Neutrophil (primary cell): ENCODE measurements at regions not wholly inside any gene's neighbourhood (a gene's known extent, or its start where the extent isn't known, plus 50 kb on each side); places are given as distances from the start of the nearest gene placed in this dataset.

Experiments
- H3K27ac ChIP-seq: fragments of 200-600 bp; sonication (generic); 2 replicates; pipeline ENCODE4 v1.5.1; 2016; ENCODE audit warnings: mild to moderate bottlenecking, moderate library complexity
- H3K27me3 ChIP-seq: fragments of 200-600 bp; sonication (generic); 2 replicates; pipeline ENCODE4 v1.6.0; 2016; ENCODE audit warnings: mild to moderate bottlenecking
- H3K36me3 ChIP-seq: fragments of 200-600 bp; sonication (generic); 2 replicates; pipeline ENCODE4 v1.5.1; 2017
- H3K4me1 ChIP-seq, 2 experiments: fragments of 200-600 bp in 1 of 2; sonication (generic) in 1 of 2; 1 replicate in 1 of 2; 2 replicates in 1 of 2; pipeline versions ENCODE4 v1.5.1 to v1.6.1; 2013 to 2016; ENCODE audit warnings: low read depth in 1 of 2, low read length in 1 of 2, mild to moderate bottlenecking in 1 of 2, moderate library complexity in 1 of 2; ENCODE audit not compliant: control insufficient read depth in 1 of 2, insufficient read depth in 1 of 2
- H3K4me3 ChIP-seq, 2 experiments: fragments of 200-600 bp in 1 of 2; sonication (generic) in 1 of 2; 1 replicate in 1 of 2; 2 replicates in 1 of 2; pipeline ENCODE4 v1.5.1; 2013 to 2016; ENCODE audit warnings: low read depth in 1 of 2, low read length in 1 of 2, mild to moderate bottlenecking in 1 of 2, moderate library complexity in 1 of 2
- H3K9me3 ChIP-seq: fragments of 200-600 bp; sonication (generic); 2 replicates; pipeline ENCODE4 v1.5.1; 2016
- CTCF ChIP-seq: fragments of 200-600 bp; sonication (generic); IDR thresholded peaks from 2 replicates; pipeline ENCODE4 v1.5.1; 2016; ENCODE audit warnings: antibody characterized with exemption

- Histone ChIP-seq H3K27ac (no peak overlapping the region), H3K9me3 (no peaks in the 10 kb centered on the region), H3K4me3 (no peak overlapping the region), H3K36me3 (no peaks in the 10 kb centered on the region), H3K4me1 (no peaks in the 10 kb centered on the region), H3K27me3 (no peaks in the 10 kb centered on the region)
- no peak for TF ChIP-seq CTCF
Observed at GRCh38 chr11:109756521-109756920, 334.5 kb downstream of the C11orf87 start.

- Histone ChIP-seq H3K9me3 (no peaks in the 10 kb centered on the region), H3K36me3 (no peaks in the 10 kb centered on the region), H3K27ac (no peak overlapping the region), H3K4me1 (no peaks in the 10 kb centered on the region), H3K27me3 (no peaks in the 10 kb centered on the region), H3K4me3 (no peak overlapping the region)
- TF ChIP-seq CTCF, result no peak
Observed at GRCh38 chr11:109756951-109757350, 335.0 kb downstream of the C11orf87 start.

- no peak overlapping the region for H3K27ac ChIP-seq
- H3K4me3 ChIP-seq, result no peak overlapping the region
- no peaks in the 10 kb centered on the region for H3K4me1 ChIP-seq
- H3K9me3 ChIP-seq, result no peaks in the 10 kb centered on the region
- no peak for TF ChIP-seq CTCF
- H3K27me3 ChIP-seq, result no peaks in the 10 kb centered on the region
- H3K36me3 ChIP-seq, result no peaks in the 10 kb centered on the region
Observed at GRCh38 chr11:109762546-109762945, 330.6 kb upstream of the ZC3H12C start.

- Histone ChIP-seq H3K27me3 (no peaks in the 10 kb centered on the region), H3K9me3 (no peaks in the 10 kb centered on the region), H3K36me3 (no peaks in the 10 kb centered on the region), H3K4me3 (no peak overlapping the region), H3K27ac (no peak overlapping the region), H3K4me1 (no peaks in the 10 kb centered on the region)
- no peak for TF ChIP-seq CTCF
Observed at GRCh38 chr11:109765709-109766311, 327.4 kb upstream of the ZC3H12C start.

- H3K27ac ChIP-seq, result no peak overlapping the region
- no peaks in the 10 kb centered on the region for H3K9me3 ChIP-seq
- no peak for TF ChIP-seq CTCF
- H3K27me3 ChIP-seq, result no peaks in the 10 kb centered on the region
- H3K4me3 ChIP-seq, result no peak overlapping the region
- H3K36me3 ChIP-seq, result no peaks in the 10 kb centered on the region
- H3K4me1 ChIP-seq, result no peaks in the 10 kb centered on the region
Observed at GRCh38 chr11:109769858-109770257, 323.3 kb upstream of the ZC3H12C start.

GRCh38 chr11:109770323-109770722, 322.9 kb upstream of the ZC3H12C start:
- no peaks in the 10 kb centered on the region for H3K27me3 ChIP-seq
- no peaks in the 10 kb centered on the region for H3K4me1 ChIP-seq
- H3K9me3 ChIP-seq, result no peaks in the 10 kb centered on the region
- no peaks in the 10 kb centered on the region for H3K36me3 ChIP-seq
- H3K4me3 ChIP-seq, result no peak overlapping the region
- no peak for TF ChIP-seq CTCF
- no peak overlapping the region for H3K27ac ChIP-seq
